H1 (cell line): ENCODE measurements at regions not wholly inside any gene's neighbourhood (a gene's known extent, or its start where the extent isn't known, plus 50 kb on each side); places are given as distances from the start of the nearest gene placed in this dataset.

Source experiments
- CTCF ChIA-PET: fragments of 300-600 bp; sonication (Branson Sonifier 250); formaldehyde crosslinking; loops from one replicate; lab custom pipeline; 2021; ENCODE audit not compliant: partially characterized antibody; lab: Charles Lee
- POLR2A ChIA-PET: fragments of 300-600 bp; sonication (Branson Sonifier 250); formaldehyde crosslinking; loops from one replicate; lab custom pipeline; 2021; ENCODE audit warnings: inconsistent platforms; ENCODE audit not compliant: partially characterized antibody; lab: Charles Lee
- DNase-seq, 2 experiments: peaks; one replicate each; pipeline versions ENCODE4 v3.0.0 to v3.0.0-alpha.2; 2010 to 2022; ENCODE audit warnings: low spot score in 2 of 2, low read depth in 1 of 2, mixed read lengths in 1 of 2
- FAIRE-seq: peaks from 2 replicates; lab custom pipeline; 2011; peaks lifted over from hg19 to GRCh38; lab: Jason Lieb, UNC
- H2AFZ ChIP-seq: 2 replicates; pipeline ENCODE4 v1.8.1; 2012; ENCODE audit warnings: low read length, inconsistent platforms
- H2AK5ac ChIP-seq: 2 replicates; pipeline ENCODE4 v1.6.1; 2013; ENCODE audit warnings: low read depth, low read length
- H2BK120ac ChIP-seq: replicated peaks from 2 replicates; pipeline ENCODE3; 2013; ENCODE audit warnings: low read depth, low read length, inconsistent platforms
- H2BK12ac ChIP-seq: 2 replicates; pipeline ENCODE4 v1.6.1; 2013; ENCODE audit warnings: low read depth, low read length
- H2BK15ac ChIP-seq: 2 replicates; pipeline ENCODE4 v1.6.1; 2013; ENCODE audit warnings: low read length
- H2BK20ac ChIP-seq: 2 replicates; pipeline ENCODE4 v1.6.1; 2013; ENCODE audit warnings: low read length
- H2BK5ac ChIP-seq: 2 replicates; pipeline ENCODE4 v1.6.1; 2013; ENCODE audit warnings: low read depth, low read length
- H3K14ac ChIP-seq: 2 replicates; pipeline ENCODE4 v1.6.1; 2013; ENCODE audit warnings: inconsistent platforms; ENCODE audit not compliant: insufficient read length
- H3K18ac ChIP-seq: 2 replicates; pipeline ENCODE4 v1.6.1; 2013; ENCODE audit warnings: low read length; ENCODE audit errors: extremely low read depth
- H3K23ac ChIP-seq: 2 replicates; pipeline ENCODE4 v1.6.1; 2013; ENCODE audit warnings: inconsistent platforms; ENCODE audit not compliant: insufficient read length
- H3K23me2 ChIP-seq: 2 replicates; pipeline ENCODE4 v1.6.1; 2013; ENCODE audit warnings: low read depth, low read length
- H3K27ac ChIP-seq: 2 replicates; pipeline ENCODE4 v1.6.1; 2011; ENCODE audit warnings: low read depth, low read length, inconsistent platforms
- H3K27me3 ChIP-seq, 4 experiments: replicated peaks in 1 of 4; 1 replicate in 1 of 4; 2 replicates in 3 of 4; pipeline versions ENCODE4 v1.6.1 to v1.8.1; 2011 to 2013; ENCODE audit warnings: low read length in 3 of 4, mild to moderate bottlenecking in 3 of 4, inconsistent platforms in 2 of 4, mixed read lengths in 2 of 4, moderate library complexity in 1 of 4; ENCODE audit not compliant: control insufficient read depth in 3 of 4, insufficient read depth in 3 of 4; ENCODE audit errors: extremely low read depth in 1 of 4
- H3K36me3 ChIP-seq, 4 experiments: 2 replicates each; pipeline versions ENCODE4 v1.6.1 to v1.8.1; 2011 to 2013; ENCODE audit warnings: mild to moderate bottlenecking in 4 of 4, low read length in 3 of 4, moderate library complexity in 2 of 4, control low read depth in 1 of 4, inconsistent platforms in 1 of 4; ENCODE audit not compliant: insufficient read depth in 4 of 4, control insufficient read depth in 2 of 4
- H3K4ac ChIP-seq: replicated peaks from 2 replicates; pipeline ENCODE3; 2013; ENCODE audit warnings: low read length, low read depth, mixed read lengths, inconsistent platforms; ENCODE audit not compliant: insufficient read length
- H3K4me1 ChIP-seq, 4 experiments: replicated peaks in 1 of 4; 1 replicate in 1 of 4; 2 replicates in 3 of 4; pipeline versions ENCODE4 v1.6.1 to v1.8.1; 2011 to 2013; ENCODE audit warnings: low read length in 3 of 4, inconsistent platforms in 2 of 4, mixed read lengths in 1 of 4; ENCODE audit not compliant: insufficient read depth in 4 of 4, control insufficient read depth in 3 of 4
- H3K4me2 ChIP-seq, 2 experiments: 2 replicates each; pipeline versions ENCODE4 v1.6.1 to v1.8.1; 2011 to 2013; ENCODE audit warnings: low read depth in 2 of 2, low read length in 2 of 2, control low read depth in 1 of 2, inconsistent platforms in 1 of 2, mild to moderate bottlenecking in 1 of 2; ENCODE audit not compliant: insufficient read depth in 1 of 2
- H3K4me3 ChIP-seq, 4 experiments: fragments of 200-600, 300-600 bp in 1 of 4; sonication (generic), shearing (Covaris generic), sonication (Bioruptor Twin) in 1 of 4; 2 replicates each; pipeline versions ENCODE4 v1.5.1 to v1.8.1; 2011 to 2016; ENCODE audit warnings: low read length in 4 of 4, low read depth in 3 of 4, control low read depth in 2 of 4, inconsistent platforms in 2 of 4, mild to moderate bottlenecking in 2 of 4, mixed read lengths in 1 of 4, moderate library complexity in 1 of 4; ENCODE audit not compliant: insufficient read depth in 2 of 4; ENCODE audit errors: extremely low read depth in 1 of 4
- H3K56ac ChIP-seq: replicated peaks from 2 replicates; pipeline ENCODE3; 2013; ENCODE audit warnings: low read depth, mild to moderate bottlenecking, mixed read lengths, low read length, inconsistent platforms; ENCODE audit not compliant: insufficient read length
- H3K79me1 ChIP-seq: 2 replicates; pipeline ENCODE4 v1.6.1; 2013; ENCODE audit warnings: low read depth, low read length, control low read depth
- H3K79me2 ChIP-seq, 2 experiments: 2 replicates each; pipeline versions ENCODE4 v1.6.1 to v1.8.1; 2012 to 2013; ENCODE audit warnings: low read length in 2 of 2, mild to moderate bottlenecking in 2 of 2, inconsistent platforms in 1 of 2; ENCODE audit not compliant: insufficient read depth in 2 of 2, control insufficient read depth in 1 of 2
- H3K9ac ChIP-seq, 4 experiments: replicated peaks in 1 of 4; 1 replicate in 1 of 4; 2 replicates in 3 of 4; pipeline versions ENCODE4 v1.6.1 to v1.8.1; 2011 to 2013; ENCODE audit warnings: low read depth in 3 of 4, low read length in 3 of 4, control low read depth in 2 of 4, mild to moderate bottlenecking in 2 of 4, moderate library complexity in 2 of 4, inconsistent platforms in 1 of 4; ENCODE audit errors: extremely low read depth in 1 of 4
- H3K9me3 ChIP-seq, 2 experiments: 2 replicates each; pipeline versions ENCODE4 v1.6.1 to v1.8.1; 2012 to 2013; ENCODE audit warnings: mild to moderate bottlenecking in 2 of 2, moderate library complexity in 2 of 2, control low read depth in 1 of 2, inconsistent platforms in 1 of 2, low read depth in 1 of 2, low read length in 1 of 2, mixed read lengths in 1 of 2; ENCODE audit not compliant: insufficient read depth in 2 of 2
- H4K20me1 ChIP-seq, 2 experiments: replicated peaks in 1 of 2; 2 replicates each; pipeline versions ENCODE3 to v1.8.1; 2011 to 2013; ENCODE audit warnings: inconsistent platforms in 2 of 2, low read length in 2 of 2, mild to moderate bottlenecking in 1 of 2; ENCODE audit not compliant: insufficient read depth in 2 of 2, control insufficient read depth in 1 of 2
- H4K5ac ChIP-seq: 2 replicates; pipeline ENCODE4 v1.6.1; 2013; ENCODE audit warnings: low read length, low read depth, mixed read lengths, inconsistent platforms; ENCODE audit not compliant: insufficient read length
- H4K8ac ChIP-seq: 2 replicates; pipeline ENCODE4 v1.8.0; 2013; ENCODE audit warnings: mild to moderate bottlenecking, moderate library complexity, low read length, inconsistent platforms; ENCODE audit not compliant: insufficient read depth; ENCODE audit errors: extremely low read depth
- H4K91ac ChIP-seq: replicated peaks from 2 replicates; pipeline ENCODE3; 2013; ENCODE audit warnings: low read length, mixed read lengths, inconsistent platforms; ENCODE audit not compliant: insufficient read length
- ATF2 ChIP-seq: IDR thresholded peaks from 2 replicates; pipeline ENCODE4 v1.6.1; 2012; ENCODE audit warnings: low read length, inconsistent platforms
- BCL11A ChIP-seq, 2 experiments: IDR thresholded peaks; one replicate each; pipeline ENCODE4 v1.6.1; 2011; ENCODE audit warnings: low read depth in 2 of 2, low read length in 2 of 2, mild to moderate bottlenecking in 2 of 2
- EGR1 ChIP-seq: IDR thresholded peaks from 2 replicates; pipeline ENCODE4 v1.6.1; 2011; ENCODE audit warnings: low read depth, low read length, borderline replicate concordance
- EZH2 ChIP-seq: fragments of 200-600 bp; sonication (generic); IDR thresholded peaks from 2 replicates; pipeline ENCODE4 v1.7.1; 2012; ENCODE audit warnings: low read depth, mild to moderate bottlenecking, moderate library complexity, low read length, inconsistent platforms; ENCODE audit not compliant: severe bottlenecking
- GABPA ChIP-seq: IDR thresholded peaks from 2 replicates; pipeline ENCODE4 v1.6.1; 2011; ENCODE audit warnings: mild to moderate bottlenecking, low read length, moderate library complexity, borderline replicate concordance; ENCODE audit not compliant: insufficient read depth
- JUND ChIP-seq: IDR thresholded peaks from 2 replicates; pipeline ENCODE4 v1.6.1; 2011; ENCODE audit warnings: mild to moderate bottlenecking, improper control_type of control experiment, low read length
- KDM4A ChIP-seq: IDR thresholded peaks from one replicate; pipeline ENCODE4 v1.7.1; 2012; ENCODE audit warnings: low read depth, mild to moderate bottlenecking, moderate library complexity, low read length, inconsistent platforms; ENCODE audit not compliant: severe bottlenecking
- POLR2AphosphoS5 ChIP-seq: IDR thresholded peaks from 2 replicates; pipeline ENCODE4 v1.6.1; 2011; ENCODE audit warnings: low read depth, low read length
- SAP30 ChIP-seq: fragments of 300-600 bp; sonication (generic); IDR thresholded peaks from 2 replicates; pipeline ENCODE4 v1.7.1; 2012; ENCODE audit warnings: low read length, moderate library complexity, mild to moderate bottlenecking, inconsistent platforms; ENCODE audit not compliant: insufficient read depth, insufficient replicate concordance
- SIRT6 ChIP-seq: IDR thresholded peaks from one replicate; pipeline ENCODE4 v1.7.1; 2012; ENCODE audit warnings: low read length, inconsistent platforms
- SP4 ChIP-seq: IDR thresholded peaks from 2 replicates; pipeline ENCODE4 v1.6.1; 2012; ENCODE audit warnings: low read length, inconsistent platforms
- TAF1 ChIP-seq: IDR thresholded peaks from 2 replicates; pipeline ENCODE4 v1.6.1; 2011; ENCODE audit warnings: mild to moderate bottlenecking, low read depth, low read length
- TAF7 ChIP-seq: optimal IDR thresholded peaks from 2 replicates; pipeline ENCODE3; 2011; ENCODE audit warnings: low read depth, mild to moderate bottlenecking, inconsistent platforms, low read length, moderate library complexity, borderline replicate concordance
- ZNF274 ChIP-seq: IDR thresholded peaks from 2 replicates; pipeline ENCODE4 v1.7.0; 2012; ENCODE audit warnings: low read length, borderline replicate concordance; ENCODE audit errors: extremely low read depth
- WGBS, 2 experiments: shearing (Covaris generic) in 1 of 2; methylation state at CpG; one replicate each; pipeline versions ENCODE4 v1.1.6 to v1.1.7; 2013 to 2015; ENCODE audit warnings: low lambda C conversion rate in 2 of 2, mixed read lengths in 2 of 2, inconsistent platforms in 1 of 2, low coverage in 1 of 2, missing lambda C conversion rate in 1 of 2; ENCODE audit not compliant: insufficient replicate concordance in 2 of 2, insufficient coverage in 1 of 2, insufficient read length in 1 of 2; ENCODE audit errors: extremely low coverage in 1 of 2, missing lambda C conversion rate in 1 of 2; 5-methylcytosine and 5-hydroxymethylcytosine counted together

GRCh38 chr9:95721061-95721531 lies 154.4 kb upstream of the ERCC6L2 start:
- Histone ChIP-seq H3K27ac (no peak overlapping the region), H4K20me1 (no peaks in the 10 kb centered on the region), H3K4me2 (no peak overlapping the region), H4K5ac (no peak overlapping the region), H2BK5ac (no peak overlapping the region), H3K36me3 (no peaks in the 10 kb centered on the region), H3K23me2 (no peaks in the 10 kb centered on the region; the same call in 1 of the 2 replicates), H3K56ac (no peak overlapping the region), H2AFZ (no peak overlapping the region), H3K9me3 (no peaks in the 10 kb centered on the region; a peak in 1 of 4 replicates), H3K23ac (no peak overlapping the region), H3K4me1 (no peaks in the 10 kb centered on the region), H2BK12ac (no peak overlapping the region), H2BK15ac (no peak overlapping the region), H3K4ac (no peak overlapping the region), H2AK5ac (no peak overlapping the region), H3K79me1 (no peaks in the 10 kb centered on the region), H4K91ac (no peak overlapping the region), H3K14ac (no peak overlapping the region), H4K8ac (no peak overlapping the region), H3K79me2 (no peaks in the 10 kb centered on the region), H2BK120ac (no peak overlapping the region), H3K27me3 (no peaks in the 10 kb centered on the region), H3K9ac (no peak overlapping the region), H2BK20ac (no peak overlapping the region), H3K4me3 (no peak overlapping the region), H3K18ac (no peak overlapping the region)
- ChIA-PET CTCF (no interaction called here), POLR2A (no interaction called here)
- DNase-seq (no peak), FAIRE-seq (no peak)
- WGBS, 2 experiments: 93% methylated on average over 5 of the region's 5 CpGs; no CpG with 5 or more reads in 1 of the 2 experiments
- TF ChIP-seq ZNF274 (no peak), EGR1 (no peak), KDM4A (no peak), BCL11A (IDR thresholded peaks at IDR 0.05; ENCODE audit: low read depth in 2 of 2, low read length in 2 of 2) (no peak), TAF7 (no peak), SIRT6 (no peak), EZH2 (no peak), JUND (no peak), SAP30 (no peak), SP4 (no peak), GABPA (no peak), ATF2 (no peak), POLR2AphosphoS5 (no peak), TAF1 (no peak)
